Thymus (tissue), 11 donors: ENCODE measurements at regions not wholly inside any gene's neighbourhood (a gene's known extent, or its start where the extent isn't known, plus 50 kb on each side); places are given as distances from the start of the nearest gene placed in this dataset.

Source experiments
- DNase-seq, 9 donors: peaks; one replicate each; pipeline ENCODE4 v3.0.0-alpha.2; 2013; ENCODE audit warnings: low spot score in 9 of 9, low read depth in 6 of 9, missing footprints in 1 of 9
- H3K27ac ChIP-seq, 2 donors: one replicate each; pipeline ENCODE4 v1.5.1; 2013; ENCODE audit warnings: control low read depth in 1 of 2, low read depth in 1 of 2, low read length in 1 of 2, mild to moderate bottlenecking in 1 of 2, moderate library complexity in 1 of 2
- H3K27me3 ChIP-seq, 2 donors: one replicate each; pipeline ENCODE4 v1.5.1; 2013; ENCODE audit warnings: low read length in 1 of 2; ENCODE audit not compliant: control insufficient read depth in 2 of 2, insufficient read depth in 1 of 2
- H3K36me3 ChIP-seq, 2 donors: one replicate each; pipeline ENCODE4 v1.5.1; 2013; ENCODE audit warnings: low read length in 1 of 2, mild to moderate bottlenecking in 1 of 2, moderate library complexity in 1 of 2; ENCODE audit not compliant: control insufficient read depth in 2 of 2, insufficient read depth in 2 of 2
- H3K4me1 ChIP-seq, 2 donors: one replicate each; pipeline ENCODE4 v1.5.1; 2013; ENCODE audit warnings: low read length in 2 of 2; ENCODE audit not compliant: control insufficient read depth in 2 of 2, insufficient read depth in 2 of 2
- H3K4me3 ChIP-seq, 2 donors: one replicate each; pipeline ENCODE4 v1.5.1; 2013; ENCODE audit warnings: low read length in 2 of 2, control low read depth in 1 of 2, mild to moderate bottlenecking in 1 of 2
- H3K9me3 ChIP-seq, 2 donors: one replicate each; pipeline ENCODE4 v1.5.1; 2013; ENCODE audit warnings: low read length in 1 of 2, mild to moderate bottlenecking in 1 of 2; ENCODE audit not compliant: control insufficient read depth in 2 of 2, insufficient read depth in 1 of 2
- WGBS: extraction: QIAGEN DNeasy Blood & Tissue Kit; methylation state at CpG from one replicate; pipeline ENCODE4 v1.1.7; 2013; 5-methylcytosine and 5-hydroxymethylcytosine counted together
- donor health status: healthy.

- Histone ChIP-seq H3K36me3 (no peaks in the 10 kb centered on the region), H3K4me3 (no peak overlapping the region), H3K27me3 (no peaks in the 10 kb centered on the region), H3K9me3 (no peaks in the 10 kb centered on the region), H3K4me1 (no peaks in the 10 kb centered on the region), H3K27ac (no peak overlapping the region)
- no peak for DNase-seq
These were observed 862.5 kb upstream of the USP15 start for GRCh38 chr12:61397668-61398067.

- peak in 2 of 9 donors; percentile 0 to 12 for DNase-seq
- H3K27ac ChIP-seq = no peak overlapping the region
- no peaks in the 10 kb centered on the region for H3K36me3 ChIP-seq
- H3K27me3 ChIP-seq = no peaks in the 10 kb centered on the region
- 68% methylated on average over 2 of the region's 2 CpGs for WGBS
- H3K4me1 ChIP-seq = no peaks in the 10 kb centered on the region
- no peak overlapping the region for H3K4me3 ChIP-seq
- H3K9me3 ChIP-seq = no peaks in the 10 kb centered on the region
These were observed 848.0 kb upstream of the USP15 start for GRCh38 chr12:61412201-61412600.

DNA sequence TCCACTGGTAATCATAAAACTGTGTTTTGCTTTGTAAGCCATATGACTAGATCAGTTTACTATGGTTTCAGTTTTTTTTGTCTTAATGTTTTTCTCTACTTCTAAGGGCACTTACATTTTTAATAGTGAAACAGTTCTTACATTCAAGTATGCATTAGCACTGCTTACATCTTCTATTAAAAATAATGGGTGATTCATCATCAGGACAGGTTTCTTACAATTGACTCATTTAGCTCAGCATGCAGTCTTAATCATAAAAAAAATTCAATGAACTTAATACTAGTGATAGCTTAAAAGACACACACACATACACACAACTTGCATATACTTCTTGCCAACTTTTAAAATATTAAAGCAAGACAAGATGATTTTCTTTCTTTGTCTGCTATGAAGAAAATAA is 845.7 kb upstream of the USP15 start:
- Histone ChIP-seq H3K9me3 (no peaks in the 10 kb centered on the region), H3K4me3 (no peak overlapping the region), H3K4me1 (no peaks in the 10 kb centered on the region), H3K36me3 (no peaks in the 10 kb centered on the region), H3K27ac (no peak overlapping the region), H3K27me3 (no peaks in the 10 kb centered on the region)
- DNase-seq = no peak

- no peaks in the 10 kb centered on the region for H3K36me3 ChIP-seq
- H3K27me3 ChIP-seq = no peaks in the 10 kb centered on the region
- H3K9me3 ChIP-seq = peaks cover 0 to 7% of the 10 kb centered on the region in 2 donors
- H3K27ac ChIP-seq = no peak overlapping the region
- no peak overlapping the region for H3K4me3 ChIP-seq
- no peak for DNase-seq
- no peaks in the 10 kb centered on the region for H3K4me1 ChIP-seq
These were observed 837.4 kb upstream of the USP15 start for GRCh38 chr12:61422786-61423185.

GRCh38 chr12:61452076-61452475 is 808.1 kb upstream of the USP15 start:
- Histone ChIP-seq H3K36me3 (no peaks in the 10 kb centered on the region), H3K4me3 (no peak overlapping the region), H3K9me3 (no peaks in the 10 kb centered on the region), H3K4me1 (no peaks in the 10 kb centered on the region), H3K27me3 (no peaks in the 10 kb centered on the region), H3K27ac (no peak overlapping the region)
- DNase-seq = no peak
- 98% methylated on average over 1 of the region's 1 CpG for WGBS

DNA sequence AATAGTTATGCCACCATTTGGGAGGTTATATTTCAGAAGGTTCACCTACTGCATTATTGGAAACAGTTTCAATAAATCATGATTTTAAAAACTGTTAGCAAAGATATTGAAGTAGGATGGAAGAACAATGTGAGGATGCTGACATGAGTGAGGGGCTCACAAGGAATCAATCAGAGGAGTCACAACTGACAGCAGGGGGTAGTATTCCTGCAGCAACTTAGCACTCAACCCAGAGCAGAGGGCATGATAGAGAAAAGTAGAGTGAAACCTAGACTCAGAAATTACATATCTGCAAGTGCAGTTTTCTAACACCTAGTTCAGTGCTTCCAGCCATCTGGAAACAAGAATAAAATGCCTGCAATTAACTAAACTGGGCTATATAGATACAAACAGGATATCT is 772.5 kb upstream of the USP15 start:
- H3K27me3 ChIP-seq = no peaks in the 10 kb centered on the region
- H3K4me1 ChIP-seq = no peaks in the 10 kb centered on the region
- DNase-seq = no peak
- no peaks in the 10 kb centered on the region for H3K36me3 ChIP-seq
- no peaks in the 10 kb centered on the region for H3K9me3 ChIP-seq
- no peak overlapping the region for H3K4me3 ChIP-seq
- H3K27ac ChIP-seq = no peak overlapping the region

DNA sequence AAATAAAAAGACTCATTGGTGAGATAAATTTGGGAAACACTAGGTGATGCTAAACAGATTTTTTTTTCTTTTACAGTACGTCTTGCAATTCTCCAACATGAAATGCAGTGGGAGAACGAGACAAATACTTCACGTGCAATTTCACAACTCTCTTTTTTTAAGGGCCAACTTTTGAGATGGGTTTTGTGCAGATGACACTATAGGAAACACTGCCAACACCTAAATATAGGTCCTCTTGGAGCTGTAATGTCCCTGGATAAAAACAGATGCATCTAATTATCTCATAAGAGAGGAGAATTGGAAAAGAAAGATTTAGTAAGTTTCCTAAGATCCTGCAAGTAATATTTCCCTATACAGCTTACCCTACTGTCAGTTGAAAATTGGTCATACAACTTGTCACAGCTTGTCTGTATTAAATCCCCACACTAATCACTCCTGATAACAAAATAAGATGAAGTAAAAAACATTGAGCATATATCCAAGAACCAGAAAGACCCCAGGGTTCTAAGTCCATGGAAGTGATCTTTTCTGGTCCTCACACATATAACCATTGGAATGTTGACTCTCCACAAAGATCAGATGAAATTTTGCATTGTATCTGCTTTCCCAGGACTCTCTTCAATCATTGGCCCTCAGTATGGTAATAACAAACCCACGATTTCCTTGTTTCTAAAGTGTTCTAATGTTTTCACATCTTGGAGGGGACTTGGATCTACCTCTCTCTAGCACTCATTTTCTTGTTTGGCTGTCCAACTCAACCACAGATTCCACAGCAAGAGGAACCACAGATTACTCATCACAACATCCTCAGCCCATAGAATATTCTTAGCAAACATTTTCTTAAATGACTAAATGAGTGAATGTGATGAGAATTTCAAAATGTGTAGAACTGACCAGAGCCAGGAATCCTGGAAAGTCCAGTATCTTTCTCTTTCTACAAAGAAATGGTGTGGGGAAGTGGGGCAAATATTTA is 769.4 kb upstream of the USP15 start:
- Histone ChIP-seq H3K36me3 (no peaks in the 10 kb centered on the region), H3K27ac (no peak overlapping the region), H3K27me3 (no peaks in the 10 kb centered on the region), H3K4me1 (no peaks in the 10 kb centered on the region), H3K4me3 (no peak overlapping the region), H3K9me3 (no peaks in the 10 kb centered on the region)
- WGBS = 79% methylated on average over 4 of the region's 4 CpGs
- DNase-seq = no peak

DNA sequence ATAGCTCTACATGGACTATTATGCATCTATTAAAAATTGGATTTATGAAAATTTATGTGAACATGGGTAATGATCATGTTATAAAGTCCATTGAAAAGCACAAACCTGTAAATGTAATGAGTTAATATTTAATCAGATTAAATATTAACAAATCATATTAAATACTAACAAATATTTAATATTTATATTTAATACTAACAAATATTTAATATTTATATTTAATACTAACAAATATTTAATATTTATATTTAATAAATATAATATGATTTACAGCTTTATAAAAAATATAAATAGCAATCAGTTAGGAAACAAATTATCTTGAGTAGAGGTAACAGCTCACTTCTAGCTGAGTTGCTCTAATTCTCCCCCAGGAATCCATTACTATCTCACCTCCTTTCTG is 758.0 kb upstream of the USP15 start:
- Histone ChIP-seq H3K9me3 (no peaks in the 10 kb centered on the region), H3K36me3 (no peaks in the 10 kb centered on the region), H3K27ac (no peak overlapping the region), H3K4me1 (no peaks in the 10 kb centered on the region), H3K4me3 (no peak overlapping the region), H3K27me3 (no peaks in the 10 kb centered on the region)
- DNase-seq = no peak

GRCh38 chr12:61504396-61505080 is 755.7 kb upstream of the USP15 start:
- Histone ChIP-seq H3K4me3 (no peak overlapping the region), H3K27ac (no peak overlapping the region), H3K9me3 (no peaks in the 10 kb centered on the region), H3K4me1 (no peaks in the 10 kb centered on the region), H3K36me3 (no peaks in the 10 kb centered on the region), H3K27me3 (no peaks in the 10 kb centered on the region)
- no peak for DNase-seq
- WGBS = 48% methylated on average over 1 of the region's 1 CpG
